KMS-11 (cell line): ENCODE measurements at regions not wholly inside any gene's neighbourhood (a gene's known extent, or its start where the extent isn't known, plus 50 kb on each side); places are given as distances from the start of the nearest gene placed in this dataset.

Source experiments
- H2AFZ ChIP-seq: fragments of 200-600 bp; sonication (generic); 2 replicates; pipeline ENCODE4 v1.6.1; 2016; ENCODE audit warnings: antibody characterized with exemption, mixed run types, low read depth
- H3K27ac ChIP-seq: fragments of 200-600 bp; sonication (generic); 2 replicates; pipeline ENCODE4 v1.6.1; 2016; ENCODE audit warnings: mild to moderate bottlenecking, mixed run types
- H3K27me3 ChIP-seq: fragments of 200-600 bp; sonication (generic); 2 replicates; pipeline ENCODE4 v1.6.1; 2017; ENCODE audit warnings: mild to moderate bottlenecking, low read depth, mixed run types, moderate library complexity; ENCODE audit not compliant: insufficient read depth
- H3K36me3 ChIP-seq: fragments of 200-600 bp; sonication (generic); 2 replicates; pipeline ENCODE4 v1.6.1; 2017; ENCODE audit warnings: mild to moderate bottlenecking, mixed run types; ENCODE audit not compliant: insufficient read depth
- H3K4me1 ChIP-seq: fragments of 200-600 bp; sonication (generic); 2 replicates; pipeline ENCODE4 v1.6.1; 2016; ENCODE audit warnings: mild to moderate bottlenecking, low read depth, mixed run types; ENCODE audit not compliant: poor library complexity, severe bottlenecking
- H3K4me2 ChIP-seq: fragments of 200-600 bp; sonication (generic); 2 replicates; pipeline ENCODE4 v1.7.0; 2016; ENCODE audit warnings: mild to moderate bottlenecking, mixed run types
- H3K4me3 ChIP-seq: fragments of 200-600 bp; sonication (generic); IDR thresholded peaks from 2 replicates; pipeline ENCODE4 v1.6.1; 2017; ENCODE audit warnings: low read depth, low read length, mixed read lengths; ENCODE audit not compliant: insufficient read depth
- H3K79me2 ChIP-seq: fragments of 200-600 bp; sonication (generic); 2 replicates; pipeline ENCODE4 v1.6.1; 2016; ENCODE audit warnings: low read depth, mixed run types; ENCODE audit not compliant: insufficient read depth
- H3K9ac ChIP-seq: fragments of 200-600 bp; sonication (generic); 2 replicates; pipeline ENCODE4 v1.6.1; 2016; ENCODE audit warnings: mild to moderate bottlenecking, mixed run types
- H4K20me1 ChIP-seq: fragments of 200-600 bp; sonication (generic); 2 replicates; pipeline ENCODE4 v1.6.1; 2016; ENCODE audit warnings: mild to moderate bottlenecking, mixed run types; ENCODE audit not compliant: insufficient read depth
- CTCF ChIP-seq: fragments of 200-600 bp; sonication (generic); conservative IDR thresholded peaks from 2 replicates; pipeline ENCODE4 v1.6.1; 2017; ENCODE audit warnings: low read depth, mild to moderate bottlenecking, antibody characterized with exemption, low read length, moderate library complexity, mixed read lengths

GRCh38 chr13:33684874-33685273 is 133.1 kb upstream of the RFC3 start:
- Histone ChIP-seq H3K79me2 (no peaks in the 10 kb centered on the region), H3K4me3 (no peak overlapping the region), H4K20me1 (no peaks in the 10 kb centered on the region), H3K27ac (no peak overlapping the region), H3K9ac (no peak overlapping the region), H3K4me1 (peaks cover 4% of the 10 kb centered on the region), H3K36me3 (no peaks in the 10 kb centered on the region), H3K27me3 (no peaks in the 10 kb centered on the region), H2AFZ (no peak overlapping the region), H3K4me2 (no peak overlapping the region)
- TF ChIP-seq CTCF: no peak

GRCh38 chr13:33686772-33687480 is 131.0 kb upstream of the RFC3 start:
- Histone ChIP-seq H3K4me3 (no peak overlapping the region), H3K36me3 (no peaks in the 10 kb centered on the region), H3K9ac (no peak overlapping the region), H3K27me3 (no peaks in the 10 kb centered on the region), H3K27ac (no peak overlapping the region), H3K4me2 (no peak overlapping the region), H4K20me1 (no peaks in the 10 kb centered on the region), H3K4me1 (no peaks in the 10 kb centered on the region), H2AFZ (no peak overlapping the region), H3K79me2 (no peaks in the 10 kb centered on the region)
- no peak for TF ChIP-seq CTCF

GRCh38 chr13:33690354-33690753 is 127.6 kb upstream of the RFC3 start:
- TF ChIP-seq CTCF: no peak
- no peak overlapping the region for H3K27ac ChIP-seq
- H3K4me2 ChIP-seq: no peak overlapping the region
- no peaks in the 10 kb centered on the region for H4K20me1 ChIP-seq
- H3K36me3 ChIP-seq: no peaks in the 10 kb centered on the region
- no peaks in the 10 kb centered on the region for H3K79me2 ChIP-seq
- H3K27me3 ChIP-seq: no peaks in the 10 kb centered on the region
- no peak overlapping the region for H2AFZ ChIP-seq
- H3K9ac ChIP-seq: no peak overlapping the region
- H3K4me3 ChIP-seq: no peak overlapping the region
- no peaks in the 10 kb centered on the region for H3K4me1 ChIP-seq

- no peak overlapping the region for H3K4me2 ChIP-seq
- no peaks in the 10 kb centered on the region for H3K79me2 ChIP-seq
- no peaks in the 10 kb centered on the region for H3K36me3 ChIP-seq
- H3K27ac ChIP-seq: no peak overlapping the region
- H2AFZ ChIP-seq: no peak overlapping the region
- no peak overlapping the region for H3K4me3 ChIP-seq
- H3K4me1 ChIP-seq: no peaks in the 10 kb centered on the region
- TF ChIP-seq CTCF: no peak
- H4K20me1 ChIP-seq: no peaks in the 10 kb centered on the region
- H3K27me3 ChIP-seq: no peaks in the 10 kb centered on the region
- no peak overlapping the region for H3K9ac ChIP-seq
Measured at GRCh38 chr13:33691980-33692379, 126.0 kb upstream of the RFC3 start.
